A172 (cell line): ENCODE measurements at regions not wholly inside any gene's neighbourhood (a gene's known extent, or its start where the extent isn't known, plus 50 kb on each side); places are given as distances from the start of the nearest gene placed in this dataset.
"Not testable (repeated sequence)": the region's sequence is repeated elsewhere in the genome, so short reads cannot be mapped to it uniquely, and the experiment has no call there.

Source experiments
- DNase-seq: peaks from one replicate; pipeline ENCODE4 v3.0.0-alpha.2; 2015; ENCODE audit warnings: low spot score

DNA sequence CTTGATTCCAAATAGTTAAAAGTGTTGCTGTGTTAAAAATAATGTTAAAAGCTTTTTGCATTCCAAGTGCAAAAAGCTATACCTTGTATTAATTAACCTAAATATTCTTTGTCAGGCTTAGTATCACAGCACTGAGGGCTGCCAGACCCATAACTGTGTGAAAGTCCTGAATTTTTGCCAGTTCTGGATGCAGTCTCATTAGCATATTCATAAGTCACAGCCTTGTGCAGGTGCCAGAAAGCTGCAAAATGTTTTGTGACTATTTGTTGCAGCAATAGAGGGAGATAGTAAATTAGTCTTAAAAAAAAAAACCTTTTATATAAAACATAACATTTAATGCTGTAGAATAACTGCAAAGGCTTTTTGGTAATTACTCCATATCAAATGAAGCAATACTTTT, 56.6 kb downstream of the SLITRK1 start:
- DNase-seq = no peak

DNA sequence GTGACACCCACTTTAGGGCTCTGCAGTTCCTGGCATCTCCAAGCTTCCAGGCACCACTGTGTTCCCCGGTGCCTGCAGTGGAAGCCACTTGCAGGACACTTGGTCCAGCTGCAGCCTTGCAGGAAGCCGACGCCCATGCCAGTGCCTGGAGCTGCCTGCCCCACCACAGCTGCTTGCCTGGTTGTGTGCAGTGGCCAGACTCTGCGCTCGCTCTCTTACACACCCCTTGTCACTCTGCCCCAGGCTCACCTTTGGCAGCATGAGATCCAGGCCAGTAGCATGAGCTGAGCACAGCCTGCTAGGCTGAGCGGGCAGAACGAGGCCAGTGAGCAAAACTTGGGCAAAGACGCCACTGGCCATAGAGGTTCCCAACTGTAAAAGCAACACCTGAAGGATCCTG, 57.7 kb downstream of the SLITRK1 start:
- no peak for DNase-seq

DNA sequence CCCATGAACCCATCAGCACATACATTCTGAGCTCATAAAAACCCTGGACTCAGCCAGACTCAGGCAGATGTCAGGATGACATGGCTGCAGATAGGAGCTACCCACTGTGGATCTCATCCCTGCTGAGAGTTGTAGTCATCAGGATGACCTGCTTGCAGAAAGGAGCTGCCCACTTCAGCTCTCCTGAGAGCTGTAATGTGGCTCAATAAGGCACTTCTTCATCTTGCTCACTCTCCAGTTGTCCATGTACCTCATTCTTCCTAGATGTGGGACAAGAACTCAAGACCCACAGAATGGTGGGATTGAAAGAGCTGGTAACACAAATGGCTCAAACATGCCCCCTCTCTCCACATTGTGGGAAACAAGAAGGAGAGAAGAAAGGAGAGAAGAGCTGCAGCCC, 58.2 kb downstream of the SLITRK1 start:
- DNase-seq = no peak

DNA sequence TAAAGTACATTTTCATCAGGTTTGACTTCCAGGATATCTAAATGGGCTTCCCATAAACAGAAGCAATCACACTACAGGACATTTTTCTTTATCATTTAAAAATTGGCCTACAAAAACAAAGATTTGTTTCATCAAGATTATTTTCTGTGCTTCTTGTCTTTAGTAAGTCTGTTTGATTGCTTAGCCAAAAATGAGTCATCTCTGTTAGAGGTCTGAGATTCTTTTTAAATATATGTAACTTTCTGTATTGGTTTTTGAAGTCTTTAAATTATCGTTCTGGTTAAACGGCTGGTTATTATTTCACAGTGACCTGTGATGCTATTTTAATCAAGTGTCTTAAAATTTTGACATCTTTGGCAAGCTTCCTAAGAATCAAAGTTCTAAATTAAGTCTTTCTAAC, 62.7 kb downstream of the SLITRK1 start:
- DNase-seq = peak; percentile 15

DNA sequence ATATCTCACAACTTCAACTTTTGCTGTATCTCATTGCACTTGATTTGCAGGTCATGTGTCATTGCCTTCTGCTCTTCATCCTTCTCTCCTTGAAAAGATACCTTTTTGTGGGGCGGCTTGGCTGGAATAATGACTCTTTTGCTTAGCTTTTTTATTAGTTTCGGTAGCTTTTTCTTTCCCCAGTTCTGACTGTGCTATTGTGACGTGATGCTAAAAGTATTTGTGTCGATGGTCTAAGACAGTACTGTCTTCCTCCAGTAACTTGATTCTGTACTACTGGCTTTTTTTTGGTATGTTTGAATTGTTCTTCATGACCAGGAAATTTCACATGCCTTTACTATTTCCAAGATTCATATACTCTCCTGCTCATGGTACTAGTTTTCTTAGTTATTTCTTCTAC, 63.1 kb downstream of the SLITRK1 start:
- DNase-seq = peak; percentile 45

DNA sequence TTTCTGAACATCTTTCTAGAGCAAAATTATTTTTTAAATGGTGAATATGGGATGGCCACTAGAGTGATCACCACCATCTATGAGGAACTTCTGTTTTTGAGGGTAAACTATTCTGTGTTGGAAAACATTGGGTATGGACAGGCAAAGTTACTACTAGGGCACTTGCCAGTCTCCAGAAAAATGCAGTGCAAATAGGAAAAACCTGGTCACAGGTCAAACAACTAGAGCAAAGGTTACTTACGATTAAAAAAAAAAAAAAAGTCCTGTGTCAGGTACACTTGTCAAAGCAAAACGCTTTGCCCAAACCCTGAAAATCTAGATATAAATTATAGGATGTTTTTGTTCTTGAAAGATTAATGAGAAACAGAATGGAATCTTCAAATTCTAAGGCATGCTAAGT, 66.2 kb downstream of the SLITRK1 start:
- no peak for DNase-seq

DNA sequence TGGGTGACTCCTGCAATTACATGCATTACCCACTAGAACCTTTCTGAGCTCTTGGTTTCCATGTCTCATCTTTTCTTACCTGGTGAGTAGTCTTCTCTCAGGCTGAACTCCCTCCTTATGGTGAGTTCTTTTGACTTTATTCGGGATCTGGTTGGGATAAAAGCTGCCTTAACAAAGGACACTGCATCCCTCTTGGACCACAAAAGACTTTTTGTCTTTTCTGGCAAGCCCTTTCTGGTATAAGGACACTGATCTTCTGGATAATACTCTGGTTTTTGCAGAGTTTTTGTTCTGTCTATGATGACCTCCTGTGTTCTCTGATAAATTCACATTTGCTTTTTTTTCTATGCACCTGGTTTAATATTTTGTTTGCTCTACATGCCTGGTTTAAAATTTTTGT, 66.7 kb downstream of the SLITRK1 start:
- no peak for DNase-seq

DNA sequence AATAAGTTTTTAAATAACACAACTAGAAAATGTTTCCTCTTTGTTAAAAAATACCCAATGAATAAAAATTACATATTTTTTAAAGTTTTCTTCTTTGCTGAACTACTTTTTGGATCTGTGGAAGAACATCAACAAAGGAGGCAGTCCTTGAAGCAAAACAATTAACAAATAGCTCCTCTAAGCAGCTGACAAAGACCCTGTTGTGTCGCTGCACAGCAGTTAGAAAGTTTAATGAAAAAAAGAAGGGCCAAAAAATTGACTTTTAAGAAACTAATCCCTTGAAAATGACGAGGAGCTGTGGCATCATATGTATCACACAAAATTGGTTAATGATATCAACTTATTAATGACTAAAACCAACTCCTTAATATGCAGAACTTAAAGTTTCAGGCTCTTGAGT, 72.1 kb downstream of the SLITRK1 start:
- DNase-seq = no peak

DNA sequence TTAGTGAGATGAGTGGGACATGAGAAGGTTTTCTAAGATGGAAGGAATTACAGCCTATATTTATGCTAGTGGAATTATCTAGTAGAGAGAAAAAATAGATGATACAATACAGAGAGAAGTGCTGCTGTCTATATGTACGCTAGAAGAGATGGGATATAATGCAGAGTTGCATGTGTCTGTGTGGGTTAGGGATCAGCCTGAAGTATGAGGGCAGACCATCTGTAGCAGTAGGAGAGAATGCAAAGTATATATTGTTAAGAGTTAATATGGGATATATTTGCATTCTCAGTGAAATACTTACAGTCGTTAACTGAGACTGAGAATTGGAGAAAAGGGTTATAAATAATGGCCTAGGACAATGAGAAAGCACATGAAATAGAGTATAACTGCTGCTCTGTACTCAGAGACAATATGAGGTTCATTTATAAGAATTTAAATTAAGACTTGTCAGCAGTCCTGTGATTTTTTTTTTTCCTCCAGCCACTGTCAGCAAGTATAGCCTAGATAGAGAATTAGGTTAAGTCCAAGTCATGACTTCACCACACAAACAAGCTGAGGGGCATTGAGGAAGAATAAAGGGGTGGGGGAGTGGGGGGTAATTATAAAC, 77.8 kb downstream of the SLITRK1 start:
- no peak for DNase-seq

DNA sequence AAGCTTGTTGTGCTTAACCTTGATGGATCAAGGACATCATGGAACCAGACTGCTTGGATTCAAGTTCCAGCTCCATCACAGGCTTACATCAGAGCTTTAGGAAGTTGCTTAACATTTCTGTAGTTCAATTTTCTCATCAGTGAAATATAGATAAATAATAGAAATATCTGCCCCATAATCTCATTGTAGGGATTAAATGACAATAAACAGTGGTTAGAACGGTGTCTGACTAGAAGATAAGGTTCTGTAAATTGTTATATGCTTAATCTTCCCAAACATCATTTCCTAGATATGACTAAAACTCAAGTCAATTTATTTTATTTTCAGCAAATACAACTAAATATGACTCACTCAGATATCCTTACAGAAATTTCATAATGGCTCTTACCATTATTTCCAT, 83.5 kb downstream of the SLITRK1 start:
- DNase-seq = no peak

DNA sequence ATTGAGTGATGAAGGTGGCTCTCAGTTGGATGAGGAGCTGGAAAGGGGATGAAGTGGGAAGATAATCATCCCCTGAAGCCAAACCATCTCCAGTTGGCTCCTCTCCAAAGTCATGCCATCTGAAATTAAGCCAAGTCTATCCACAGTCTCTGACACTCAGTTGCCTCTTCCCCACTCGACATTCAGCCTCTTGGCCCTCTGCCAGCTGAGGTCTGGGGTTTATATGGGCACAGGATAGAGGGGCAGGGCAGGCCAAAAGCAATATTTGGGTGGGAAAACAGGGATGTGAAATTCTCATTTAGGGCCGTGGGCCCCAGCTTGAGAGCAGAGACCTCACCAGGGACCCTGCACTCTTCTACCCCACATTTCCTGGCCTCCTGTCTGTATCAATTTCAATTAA, 85.9 kb downstream of the SLITRK1 start:
- DNase-seq = no peak

DNA sequence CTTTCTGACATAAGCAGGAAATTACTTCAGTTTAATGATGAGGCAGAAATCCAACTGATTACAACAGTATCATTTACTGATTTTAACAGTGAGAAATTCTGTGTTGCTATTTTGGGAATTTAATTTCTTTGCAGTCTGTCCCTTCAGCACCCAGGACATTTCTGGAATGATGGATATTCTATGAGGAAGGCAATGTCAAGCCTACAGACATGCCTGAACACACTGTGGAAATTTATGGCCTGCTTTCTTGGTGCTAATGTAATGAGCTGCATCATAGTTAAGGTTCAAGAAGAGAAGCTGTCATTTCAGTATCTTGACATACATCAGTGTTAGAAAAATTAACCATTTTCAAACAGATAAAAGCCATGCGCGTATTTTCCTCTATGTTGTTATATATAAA, 87.7 kb downstream of the SLITRK1 start:
- no peak for DNase-seq

DNA sequence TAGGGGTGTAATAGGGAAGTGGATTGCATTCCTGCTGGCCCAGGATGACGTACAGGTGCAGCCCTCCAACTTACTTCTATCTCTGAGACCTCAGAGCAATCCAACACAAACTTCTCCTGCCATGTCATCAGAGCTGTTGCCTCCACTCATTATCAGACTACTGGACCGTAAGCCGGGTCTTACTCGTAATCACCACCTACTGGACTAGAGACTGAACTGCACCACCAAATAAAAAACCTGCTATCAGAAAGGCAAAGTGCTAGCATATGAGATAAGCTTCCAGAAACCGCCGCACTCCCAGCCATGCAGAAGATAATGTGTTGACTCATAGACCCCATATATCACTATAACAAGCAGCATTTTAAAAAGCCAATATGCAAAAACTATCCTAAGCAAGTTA, 102.0 kb downstream of the SLITRK1 start:
- peak; percentile 19 for DNase-seq

DNA sequence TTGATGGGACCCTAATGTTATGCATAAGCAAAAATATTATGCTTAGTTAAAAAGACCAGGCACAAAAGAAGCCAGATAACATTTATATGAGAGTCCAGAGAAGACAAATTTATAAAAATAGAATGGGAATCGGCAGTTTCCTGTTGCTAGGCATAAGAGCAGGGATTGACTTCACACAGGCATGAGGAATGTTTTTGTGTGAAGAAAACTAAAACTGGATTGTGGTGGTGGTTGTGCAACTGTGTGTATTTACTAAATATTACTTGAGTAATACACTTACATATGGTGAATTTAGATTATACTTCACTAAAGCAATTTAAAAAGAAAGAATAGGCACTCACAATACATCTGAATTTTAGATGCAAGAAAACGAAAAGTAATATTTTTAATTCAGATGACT, 108.3 kb downstream of the SLITRK1 start:
- no peak for DNase-seq

DNA sequence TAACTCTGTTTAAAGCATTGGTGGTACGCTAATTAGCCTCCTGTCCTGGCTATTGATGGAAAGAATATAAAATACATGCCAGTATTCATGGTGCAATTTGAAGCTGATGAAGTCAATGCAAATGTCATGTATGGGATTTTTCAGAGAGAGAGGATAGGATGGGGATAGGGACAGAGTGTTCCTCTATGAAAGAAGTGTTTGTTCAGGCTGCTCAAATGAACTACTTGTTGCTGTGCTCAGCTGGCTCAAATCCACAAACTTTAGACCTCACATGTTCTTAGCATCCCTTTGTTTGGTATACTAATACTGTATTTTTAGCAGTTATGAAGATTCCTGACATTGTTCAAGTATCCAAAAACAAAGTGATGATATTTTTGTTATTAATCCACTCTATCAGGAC, 116.5 kb downstream of the SLITRK1 start:
- no peak for DNase-seq

DNA sequence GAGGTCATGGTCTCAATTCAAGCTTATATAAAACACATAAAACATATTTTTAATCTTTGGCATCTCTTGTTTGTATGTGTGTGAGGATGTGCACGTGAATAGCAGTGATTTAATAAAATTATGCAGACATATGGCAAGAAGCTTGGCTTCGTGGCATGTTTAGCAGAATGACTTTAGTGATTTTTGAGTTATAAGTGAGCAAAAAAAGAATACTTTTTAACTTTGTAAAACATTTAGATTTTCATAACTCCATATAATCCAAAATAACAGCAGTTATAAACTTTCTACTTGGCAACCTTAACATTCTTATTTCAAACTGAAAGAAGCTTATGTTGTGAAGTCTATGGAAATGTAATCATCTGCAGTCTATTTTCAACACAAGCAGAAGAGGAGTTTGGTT, 120.6 kb downstream of the SLITRK1 start:
- DNase-seq = no peak

DNA sequence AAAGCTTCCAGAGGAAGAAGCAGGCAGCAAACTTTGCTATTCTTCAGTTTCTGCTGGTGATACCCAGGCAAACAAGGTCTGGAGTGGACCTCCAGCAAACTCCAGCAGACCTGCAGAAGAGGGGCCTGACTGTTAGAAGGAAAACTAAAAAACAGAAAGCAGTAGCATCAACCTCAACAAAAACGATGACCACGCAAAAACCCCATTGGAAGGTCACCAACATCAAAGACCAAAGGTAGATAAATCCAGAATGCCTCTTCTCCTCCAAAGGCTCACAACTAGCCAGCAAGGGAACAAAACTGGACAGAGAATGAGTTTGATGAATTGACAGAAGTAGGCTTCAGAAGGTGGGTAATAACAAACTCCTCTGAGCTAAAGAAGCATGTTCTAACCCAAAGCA, 127.1 kb downstream of the SLITRK1 start:
- not testable (repeated sequence) for DNase-seq

DNA sequence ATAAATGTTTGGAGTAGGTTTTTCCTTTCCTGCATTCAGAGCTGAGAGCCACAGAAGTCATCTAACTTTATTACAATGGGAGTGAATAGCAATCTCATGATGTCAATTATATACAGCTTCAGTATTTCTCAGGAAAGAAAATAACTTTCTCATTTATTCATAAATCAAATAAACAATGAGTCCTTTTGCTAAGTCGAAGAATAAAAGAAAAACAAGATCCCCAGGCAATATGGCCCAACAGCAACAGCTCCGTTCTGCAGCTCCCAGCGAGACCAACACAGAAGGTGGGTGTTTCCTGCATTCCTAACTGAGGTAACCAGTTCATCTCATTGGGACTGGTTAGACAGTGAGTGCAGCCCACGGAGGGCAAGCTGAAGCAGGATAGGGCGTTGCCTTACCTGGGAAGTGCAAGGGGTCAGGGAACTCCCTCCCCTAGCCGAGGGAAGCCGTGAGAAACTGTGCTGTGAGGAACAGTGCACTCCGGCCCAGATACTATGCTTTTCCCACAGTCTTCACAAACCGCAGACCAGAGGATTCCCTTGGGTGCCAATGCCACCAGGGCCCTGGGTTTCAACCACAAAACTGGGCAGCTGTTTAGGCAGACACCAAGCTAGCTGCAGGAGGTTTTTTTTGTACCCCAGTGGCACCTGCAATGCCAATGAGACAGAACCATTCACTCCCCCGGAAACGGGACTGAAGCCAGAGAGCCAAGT, 128.2 kb downstream of the SLITRK1 start:
- peak; percentile 14 for DNase-seq

DNA sequence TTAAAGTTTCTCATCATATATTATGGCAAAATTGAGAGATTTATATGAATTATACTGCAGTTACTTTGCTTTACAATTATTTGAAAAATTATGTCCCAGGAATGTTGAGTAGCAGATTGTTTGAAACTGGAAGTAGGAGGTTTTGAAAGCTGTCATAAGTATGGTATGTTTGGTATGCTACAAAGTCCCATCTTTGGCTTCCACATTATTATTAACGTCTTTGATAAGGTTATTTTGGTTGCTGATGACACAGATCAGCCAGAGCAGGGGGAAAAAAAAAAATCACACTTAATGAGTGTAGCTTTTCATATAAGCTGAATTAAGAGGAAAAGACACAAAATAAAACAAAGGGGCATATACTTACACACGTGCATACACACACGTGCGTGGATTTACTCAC, 130.1 kb downstream of the SLITRK1 start:
- peak; percentile 55 for DNase-seq

DNA sequence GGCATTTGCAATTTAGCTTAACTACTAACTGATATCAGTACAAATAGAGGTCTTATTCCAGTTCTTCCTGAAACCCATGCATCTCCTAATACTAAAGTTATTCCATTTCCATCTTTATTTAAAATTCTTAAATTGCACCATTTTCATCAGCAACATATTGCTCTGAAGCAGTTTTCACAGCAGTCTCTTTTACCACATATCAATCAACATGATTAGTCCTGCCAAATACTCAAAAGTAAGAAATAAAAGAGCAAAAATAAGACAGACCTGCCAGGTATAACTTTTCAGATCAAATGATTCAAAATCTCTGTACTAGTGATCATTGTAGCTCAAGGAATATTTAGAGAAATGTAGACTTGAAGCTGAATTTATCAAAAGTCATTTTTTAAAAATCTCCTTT, 141.7 kb downstream of the SLITRK1 start:
- DNase-seq = no peak

DNA sequence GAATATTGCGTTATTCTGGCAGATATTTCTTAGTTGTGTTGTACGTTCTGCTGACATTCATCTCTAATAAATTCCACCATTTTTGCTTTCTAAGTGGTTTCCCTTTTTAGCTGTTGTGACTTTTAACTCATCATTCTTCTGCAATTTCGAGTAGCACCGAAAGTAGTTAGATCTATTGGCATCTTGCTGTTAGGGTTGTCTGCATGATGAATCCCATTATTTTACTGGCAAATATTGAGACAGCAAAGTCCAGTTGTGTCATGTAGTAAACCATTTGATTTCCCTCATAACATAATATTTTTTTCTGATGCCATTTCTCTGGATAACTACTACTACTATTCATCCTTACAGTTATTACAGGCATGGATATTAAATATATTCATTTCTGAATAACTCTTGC, 143.9 kb downstream of the SLITRK1 start:
- no peak for DNase-seq

DNA sequence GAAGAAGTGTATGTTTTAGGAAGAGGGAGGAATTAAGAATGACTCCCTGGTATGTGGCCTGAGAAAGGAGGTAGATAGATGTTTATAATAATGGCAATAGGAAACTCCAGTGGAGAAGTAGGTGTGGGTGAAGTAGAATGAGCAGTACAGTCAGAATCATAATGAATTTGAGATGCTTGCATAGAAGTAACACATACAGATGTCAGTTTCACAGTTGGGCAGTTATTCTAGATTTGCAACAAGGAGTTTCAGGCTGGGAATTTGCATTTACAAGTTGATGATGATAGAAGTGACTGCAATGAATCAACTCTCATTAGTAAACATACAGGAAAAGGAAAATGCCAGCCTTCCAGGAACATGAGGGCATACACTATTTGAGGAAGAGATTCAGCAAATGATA, 149.0 kb downstream of the SLITRK1 start:
- no peak for DNase-seq

DNA sequence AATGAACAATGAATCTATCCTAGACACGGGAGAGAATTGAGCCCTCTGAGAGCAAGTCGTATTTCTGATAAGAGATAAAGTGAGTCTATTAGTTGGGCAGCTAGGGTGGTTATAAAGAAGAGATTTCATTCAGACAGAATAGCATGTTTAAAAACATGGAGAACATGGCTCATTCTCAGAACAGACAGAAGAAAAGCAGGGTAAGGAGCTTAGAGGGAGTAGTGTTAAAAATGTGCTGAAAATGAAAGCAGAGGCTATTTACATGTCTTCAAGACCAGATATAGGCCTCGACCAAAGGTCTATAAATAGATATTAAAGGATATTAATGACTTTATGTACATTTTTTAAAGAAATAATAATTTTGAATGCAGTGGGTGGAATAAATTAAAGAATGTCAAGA, 149.5 kb downstream of the SLITRK1 start:
- DNase-seq = no peak

DNA sequence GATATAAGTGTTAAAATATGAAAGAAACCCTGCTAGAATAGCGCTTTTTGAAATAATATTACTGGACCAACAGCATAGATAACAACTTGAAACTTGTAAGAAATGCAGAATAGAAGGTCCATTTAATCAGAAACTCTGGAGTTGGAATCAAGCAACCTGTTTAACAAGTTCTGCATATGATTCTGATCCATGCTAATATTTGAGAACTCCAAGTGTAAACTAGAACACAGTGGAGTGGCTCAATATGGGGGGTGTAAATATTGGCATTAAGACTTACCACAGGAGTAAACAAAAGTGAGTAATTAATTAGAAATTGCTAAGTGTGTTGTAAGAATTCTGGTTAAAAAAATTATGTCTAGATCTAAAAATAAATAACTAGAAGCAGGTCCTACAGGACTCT, 151.2 kb downstream of the SLITRK1 start:
- DNase-seq = no peak
